Smooth muscle cell (in vitro differentiated cells): ENCODE measurements at regions not wholly inside any gene's neighbourhood (a gene's known extent, or its start where the extent isn't known, plus 50 kb on each side); places are given as distances from the start of the nearest gene placed in this dataset.

ENCODE experiments used
- DNase-seq: peaks from one replicate; lab custom pipeline; 2025; ENCODE audit not compliant: unreplicated experiment; lab: John Stamatoyannopoulos, UW
- H2AFZ ChIP-seq: fragments of 200-600 bp; sonication (generic); 2 replicates; pipeline ENCODE4 v1.6.0; 2016; ENCODE audit warnings: antibody characterized with exemption, low read depth, mild to moderate bottlenecking
- H3F3A ChIP-seq: fragments of 200-600 bp; sonication (generic); 2 replicates; pipeline ENCODE4 v1.6.0; 2017; ENCODE audit warnings: antibody characterized with exemption, low read depth
- H3K27ac ChIP-seq: fragments of 200-600 bp; sonication (generic); 2 replicates; pipeline ENCODE4 v1.5.1; 2016; ENCODE audit warnings: low read depth, mild to moderate bottlenecking
- H3K27me3 ChIP-seq: fragments of 200-600 bp; sonication (generic); 2 replicates; pipeline ENCODE4 v1.6.1; 2016; ENCODE audit warnings: low read depth, mild to moderate bottlenecking
- H3K36me3 ChIP-seq: fragments of 200-600 bp; sonication (generic); 2 replicates; pipeline ENCODE4 v1.5.1; 2016; ENCODE audit warnings: low read depth
- H3K4me1 ChIP-seq: fragments of 200-600 bp; sonication (generic); 2 replicates; pipeline ENCODE4 v1.5.1; 2016; ENCODE audit warnings: low read depth
- H3K4me2 ChIP-seq: fragments of 200-600 bp; sonication (generic); 2 replicates; pipeline ENCODE4 v1.6.0; 2016; ENCODE audit warnings: mild to moderate bottlenecking
- H3K4me3 ChIP-seq: fragments of 200-600 bp; sonication (generic); 2 replicates; pipeline ENCODE4 v1.5.1; 2016; ENCODE audit warnings: mild to moderate bottlenecking
- H3K79me2 ChIP-seq: fragments of 200-600 bp; sonication (generic); 2 replicates; pipeline ENCODE4 v1.6.0; 2016; ENCODE audit warnings: low read depth, mild to moderate bottlenecking
- H3K9ac ChIP-seq: fragments of 200-600 bp; sonication (generic); 2 replicates; pipeline ENCODE4 v1.6.0; 2016; ENCODE audit warnings: low read depth
- H3K9me3 ChIP-seq: fragments of 200-600 bp; sonication (generic); replicated peaks from 2 replicates; pipeline ENCODE4 v1.5.1; 2016; ENCODE audit warnings: low read depth
- H4K20me1 ChIP-seq: fragments of 200-600 bp; sonication (generic); 2 replicates; pipeline ENCODE4 v1.6.0; 2016; ENCODE audit warnings: low read depth
- CTCF ChIP-seq: fragments of 200-600 bp; sonication (generic); IDR thresholded peaks from 2 replicates; pipeline ENCODE4 v1.5.1; 2017; ENCODE audit warnings: borderline replicate concordance, mild to moderate bottlenecking, antibody characterized with exemption; ENCODE audit not compliant: insufficient read depth, poor library complexity, severe bottlenecking
- WGBS: methylation state at CpG from one replicate; pipeline ENCODE4 v1.1.7; 2016; ENCODE audit warnings: low lambda C conversion rate; 5-methylcytosine and 5-hydroxymethylcytosine counted together

GRCh38 chrX:5409106-5409505, 819.6 kb downstream of the NLGN4X start:
- no peaks in the 10 kb centered on the region for H3K79me2 ChIP-seq

GRCh38 chrX:5402461-5402860, 826.2 kb downstream of the NLGN4X start:
- H2AFZ ChIP-seq, result no peak overlapping the region
- no peak for DNase-seq
- no peaks in the 10 kb centered on the region for H3K4me1 ChIP-seq
- H3K4me3 ChIP-seq, result no peak overlapping the region
- 80% methylated on average over 3 of the region's 3 CpGs for WGBS
- H3K36me3 ChIP-seq, result no peaks in the 10 kb centered on the region
- no peak overlapping the region for H3K27ac ChIP-seq
- H3K79me2 ChIP-seq, result no peaks in the 10 kb centered on the region
- no peaks in the 10 kb centered on the region for H3F3A ChIP-seq
- no peak overlapping the region for H3K4me2 ChIP-seq
- H3K27me3 ChIP-seq, result no peaks in the 10 kb centered on the region
- H4K20me1 ChIP-seq, result no peaks in the 10 kb centered on the region
- TF ChIP-seq CTCF, result no peak
- no peaks in the 10 kb centered on the region for H3K9me3 ChIP-seq
- H3K9ac ChIP-seq, result no peak overlapping the region

More at GRCh38 chrX:5409106-5409505, 819.6 kb downstream of the NLGN4X start:
- 80% methylated on average over 5 of the region's 5 CpGs for WGBS
- Histone ChIP-seq H3K9me3 (no peaks in the 10 kb centered on the region), H3K4me3 (no peak overlapping the region), H3K4me2 (no peak overlapping the region), H3K9ac (no peak overlapping the region), H3K4me1 (no peaks in the 10 kb centered on the region), H4K20me1 (no peaks in the 10 kb centered on the region), H3K27ac (no peak overlapping the region), H3K27me3 (no peaks in the 10 kb centered on the region), H2AFZ (no peak overlapping the region), H3K36me3 (no peaks in the 10 kb centered on the region), H3F3A (no peaks in the 10 kb centered on the region)
- TF ChIP-seq CTCF, result no peak
- DNase-seq, result no peak

GRCh38 chrX:5399403-5399802, 829.3 kb downstream of the NLGN4X start:
- Histone ChIP-seq H4K20me1 (no peaks in the 10 kb centered on the region), H3K27ac (no peak overlapping the region), H3K27me3 (no peaks in the 10 kb centered on the region), H3K9ac (no peak overlapping the region), H3K79me2 (no peaks in the 10 kb centered on the region), H3K36me3 (no peaks in the 10 kb centered on the region), H3K9me3 (no peaks in the 10 kb centered on the region), H3K4me2 (no peak overlapping the region), H2AFZ (no peak overlapping the region), H3F3A (no peaks in the 10 kb centered on the region), H3K4me3 (no peak overlapping the region), H3K4me1 (peaks cover 4% of the 10 kb centered on the region)
- WGBS, result 82% methylated on average over 8 of the region's 8 CpGs
- TF ChIP-seq CTCF, result no peak
- no peak for DNase-seq

GRCh38 chrX:5397409-5397808, 831.3 kb downstream of the NLGN4X start:
- Histone ChIP-seq H3K27me3 (no peaks in the 10 kb centered on the region), H3K4me1 (peaks cover 4% of the 10 kb centered on the region), H3K9ac (no peak overlapping the region), H3K36me3 (no peaks in the 10 kb centered on the region), H2AFZ (peak overlapping the region; percentile 14), H4K20me1 (no peaks in the 10 kb centered on the region), H3K4me2 (no peak overlapping the region), H3K27ac (no peak overlapping the region), H3K9me3 (no peaks in the 10 kb centered on the region), H3K79me2 (no peaks in the 10 kb centered on the region), H3K4me3 (no peak overlapping the region), H3F3A (no peaks in the 10 kb centered on the region)
- no peak for DNase-seq
- TF ChIP-seq CTCF, result no peak
- WGBS, result 56% methylated on average over 7 of the region's 7 CpGs
